ENCODE measurements at regions not wholly inside any gene's neighbourhood (a gene's known extent, or its start where the extent isn't known, plus 50 kb on each side); places are given as distances from the start of the nearest gene placed in this dataset.

- WGBS, 2 donors: 77 to 83% methylated on average over 2 of the region's 2 CpGs
- H3K27me3 ChIP-seq: no peaks in the 10 kb centered on the region
- no peaks in the 10 kb centered on the region for H3K36me3 ChIP-seq
- intact Hi-C loops (cut with DNase I): no loop called here
- H3K4me1 ChIP-seq: no peaks in the 10 kb centered on the region
- no peaks in the 10 kb centered on the region for H3K9me3 ChIP-seq
- no peak for DNase-seq
- no peak overlapping the region for H3K4me3 ChIP-seq (replicated peaks in 1 of 3)
- TF ChIP-seq POLR2A (IDR thresholded peaks at IDR 0.05) (no peak), CTCF (IDR thresholded peaks at IDR 0.05) (no peak)
- no peak overlapping the region for H3K27ac ChIP-seq
Measured at GRCh38 chr12:76242813-76243550, 105.2 kb downstream of the BBS10 start.

GRCh38 chr12:76241371-76241770 is 106.8 kb downstream of the BBS10 start:
- intact Hi-C loops (cut with DNase I): no loop called here
- TF ChIP-seq POLR2A (IDR thresholded peaks at IDR 0.05) (no peak), CTCF (IDR thresholded peaks at IDR 0.05) (no peak)

GRCh38 chr12:76240281-76240680 is 107.9 kb downstream of the BBS10 start:
- H3K27ac ChIP-seq: no peak overlapping the region
- H3K36me3 ChIP-seq: no peaks in the 10 kb centered on the region
- no peaks in the 10 kb centered on the region for H3K9me3 ChIP-seq
- TF ChIP-seq POLR2A (IDR thresholded peaks at IDR 0.05) (no peak), CTCF (IDR thresholded peaks at IDR 0.05) (no peak)
- 78 to 88% methylated on average over 6 of the region's 6 CpGs for WGBS, 2 donors
- no peak for DNase-seq
- no peaks in the 10 kb centered on the region for H3K27me3 ChIP-seq
- no peaks in the 10 kb centered on the region for H3K4me1 ChIP-seq
- no peak overlapping the region for H3K4me3 ChIP-seq (replicated peaks in 1 of 3)
- intact Hi-C loops (cut with DNase I): no loop called here

More at GRCh38 chr12:76241371-76241770, 106.8 kb downstream of the BBS10 start:
- WGBS, 2 donors: 92 to 95% methylated on average over 1 of the region's 1 CpG
- no peaks in the 10 kb centered on the region for H3K4me1 ChIP-seq
- no peaks in the 10 kb centered on the region for H3K36me3 ChIP-seq
- no peak for DNase-seq
- H3K27ac ChIP-seq: no peak overlapping the region
- no peak overlapping the region for H3K4me3 ChIP-seq (replicated peaks in 1 of 3)
- H3K27me3 ChIP-seq: no peaks in the 10 kb centered on the region
- no peaks in the 10 kb centered on the region for H3K9me3 ChIP-seq

- H3K27ac ChIP-seq: no peak overlapping the region
- H3K27me3 ChIP-seq: no peaks in the 10 kb centered on the region
- H3K4me1 ChIP-seq: no peaks in the 10 kb centered on the region
- H3K9me3 ChIP-seq: no peaks in the 10 kb centered on the region
- no peaks in the 10 kb centered on the region for H3K36me3 ChIP-seq
- 88 to 89% methylated on average over 4 of the region's 4 CpGs for WGBS, 2 donors
- H3K4me3 ChIP-seq (replicated peaks in 1 of 3): no peak overlapping the region
- no peak for TF ChIP-seq POLR2A (IDR thresholded peaks at IDR 0.05)
- TF ChIP-seq CTCF (IDR thresholded peaks at IDR 0.05): no peak
- intact Hi-C loops (cut with DNase I): no loop called here
- DNase-seq: no peak
Measured at GRCh38 chr12:76238688-76239087, 109.5 kb downstream of the BBS10 start.

GRCh38 chr12:76237086-76237701 is 111.0 kb downstream of the BBS10 start:
- TF ChIP-seq CTCF (IDR thresholded peaks at IDR 0.05) (no peak), POLR2A (IDR thresholded peaks at IDR 0.05) (no peak)
- WGBS, 2 donors: 85% methylated on average over 7 of the region's 7 CpGs
- intact Hi-C loops (cut with DNase I): no loop called here
- no peaks in the 10 kb centered on the region for H3K9me3 ChIP-seq
- no peak overlapping the region for H3K27ac ChIP-seq
- no peaks in the 10 kb centered on the region for H3K4me1 ChIP-seq
- no peak overlapping the region for H3K4me3 ChIP-seq (replicated peaks in 1 of 3)
- H3K36me3 ChIP-seq: no peaks in the 10 kb centered on the region
- H3K27me3 ChIP-seq: no peaks in the 10 kb centered on the region
- no peak for DNase-seq

Data from thyroid gland (tissue), 4 donors.